AG04449 (cell line): ENCODE measurements at regions not wholly inside any gene's neighbourhood (a gene's known extent, or its start where the extent isn't known, plus 50 kb on each side); places are given as distances from the start of the nearest gene placed in this dataset.

Experiments
- CTCF ChIA-PET: fragments of 350-600 bp; formaldehyde crosslinking; extraction: SDS; loops from one replicate; lab custom pipeline; 2021; ENCODE audit warnings: antibody characterized with exemption; lab: Yijun Ruan, JAX
- POLR2A ChIA-PET: fragments of 400-600, 350-600 bp; formaldehyde crosslinking; extraction: SDS; loops from one replicate; lab custom pipeline; 2020; ENCODE audit warnings: antibody characterized with exemption, inconsistent platforms; lab: Yijun Ruan, JAX
- DNase-seq: peaks from one replicate; pipeline ENCODE4 v3.0.0-alpha.2; 2010; ENCODE audit warnings: low read depth, low spot score
- H3K4me3 ChIP-seq: 2 replicates; pipeline ENCODE4 v1.5.1; 2011; ENCODE audit warnings: low read depth, mild to moderate bottlenecking, control low read depth, low read length
- TF ChIP-seq, protein P1 (sequence below): IDR thresholded peaks from one replicate; pipeline ENCODE4 v1.5.1; 2011; ENCODE audit warnings: mild to moderate bottlenecking, moderate library complexity, low read length, control low read depth, inconsistent platforms; ENCODE audit not compliant: insufficient read depth; ENCODE audit errors: missing control alignments

DNA sequence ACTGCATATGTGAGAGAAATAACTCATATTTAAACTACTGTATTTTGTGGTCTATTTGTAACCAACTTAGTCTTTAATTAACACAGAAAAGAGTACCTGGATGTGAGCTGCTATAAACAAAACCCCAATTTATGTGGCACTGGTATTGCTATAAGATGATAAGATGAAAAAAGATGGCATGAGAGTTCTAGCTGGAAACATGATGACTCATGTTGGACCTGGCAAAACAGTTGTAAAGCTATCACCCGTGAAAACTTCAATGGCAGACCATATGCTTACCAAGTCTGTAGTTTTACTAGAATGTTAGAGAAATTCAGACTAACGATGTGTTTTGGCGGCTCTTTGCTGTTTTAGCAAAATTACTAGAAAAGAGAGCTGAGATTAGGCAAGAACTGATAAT lies 69.6 kb upstream of the PCDH9 start:
- CTCF ChIA-PET, result no interaction called here
- no peak overlapping the region for H3K4me3 ChIP-seq
- TF ChIP-seq, protein P1, sequence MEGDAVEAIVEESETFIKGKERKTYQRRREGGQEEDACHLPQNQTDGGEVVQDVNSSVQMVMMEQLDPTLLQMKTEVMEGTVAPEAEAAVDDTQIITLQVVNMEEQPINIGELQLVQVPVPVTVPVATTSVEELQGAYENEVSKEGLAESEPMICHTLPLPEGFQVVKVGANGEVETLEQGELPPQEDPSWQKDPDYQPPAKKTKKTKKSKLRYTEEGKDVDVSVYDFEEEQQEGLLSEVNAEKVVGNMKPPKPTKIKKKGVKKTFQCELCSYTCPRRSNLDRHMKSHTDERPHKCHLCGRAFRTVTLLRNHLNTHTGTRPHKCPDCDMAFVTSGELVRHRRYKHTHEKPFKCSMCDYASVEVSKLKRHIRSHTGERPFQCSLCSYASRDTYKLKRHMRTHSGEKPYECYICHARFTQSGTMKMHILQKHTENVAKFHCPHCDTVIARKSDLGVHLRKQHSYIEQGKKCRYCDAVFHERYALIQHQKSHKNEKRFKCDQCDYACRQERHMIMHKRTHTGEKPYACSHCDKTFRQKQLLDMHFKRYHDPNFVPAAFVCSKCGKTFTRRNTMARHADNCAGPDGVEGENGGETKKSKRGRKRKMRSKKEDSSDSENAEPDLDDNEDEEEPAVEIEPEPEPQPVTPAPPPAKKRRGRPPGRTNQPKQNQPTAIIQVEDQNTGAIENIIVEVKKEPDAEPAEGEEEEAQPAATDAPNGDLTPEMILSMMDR, result no peak
- POLR2A ChIA-PET, result no interaction called here
- no peak for DNase-seq

DNA sequence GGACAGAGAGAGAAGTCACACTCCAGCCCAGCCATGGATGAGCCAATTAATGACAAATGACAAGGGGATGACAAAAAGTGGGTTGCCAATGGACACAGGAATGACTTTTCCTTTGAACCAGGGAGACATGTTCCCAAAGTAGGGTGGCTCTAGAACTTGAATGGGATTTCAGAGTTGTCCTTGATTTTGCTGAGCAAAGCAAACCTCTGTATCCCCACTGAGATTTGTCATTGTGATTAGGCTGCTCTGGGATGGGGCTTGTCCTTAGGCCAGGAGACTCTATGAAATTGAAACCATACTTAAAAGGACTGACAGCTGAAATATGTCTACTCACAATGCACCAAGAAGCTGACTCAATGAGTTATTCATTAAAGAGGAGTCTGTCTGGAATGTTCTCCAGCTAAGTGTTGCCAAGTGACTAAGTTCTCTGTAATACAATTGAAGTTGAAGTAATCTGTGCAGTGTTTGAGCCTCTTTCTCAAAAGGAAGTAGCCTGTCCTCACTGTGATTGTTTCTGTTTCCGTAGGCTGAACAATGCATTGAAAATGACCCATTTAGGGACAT lies 69.0 kb upstream of the PCDH9 start:
- H3K4me3 ChIP-seq, result no peak overlapping the region
- TF ChIP-seq, protein P1, result no peak
- CTCF ChIA-PET, result no interaction called here
- POLR2A ChIA-PET, result no interaction called here
- DNase-seq, result no peak

DNA sequence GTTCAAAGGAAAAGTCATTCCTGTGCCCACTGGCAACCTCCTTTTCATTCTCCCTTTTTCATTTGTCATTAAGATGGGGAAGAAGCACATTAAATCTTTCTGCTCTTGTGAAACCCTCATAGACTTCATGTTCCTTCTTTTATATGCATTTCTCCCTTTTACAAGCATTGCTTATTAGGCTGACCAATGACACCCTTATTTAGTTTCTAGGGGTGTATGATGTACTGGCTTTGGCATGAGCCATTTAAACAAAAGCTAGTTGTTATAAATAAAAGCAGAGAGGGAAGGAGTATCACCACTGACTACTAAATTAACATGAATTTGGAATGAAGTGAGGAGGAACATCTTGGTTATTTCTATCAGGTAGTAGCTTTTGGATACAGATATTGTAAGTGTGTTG lies 68.2 kb upstream of the PCDH9 start:
- ChIA-PET CTCF (no interaction called here), POLR2A (no interaction called here)
- TF ChIP-seq, protein P1, result no peak
- DNase-seq, result no peak
- no peak overlapping the region for H3K4me3 ChIP-seq

DNA sequence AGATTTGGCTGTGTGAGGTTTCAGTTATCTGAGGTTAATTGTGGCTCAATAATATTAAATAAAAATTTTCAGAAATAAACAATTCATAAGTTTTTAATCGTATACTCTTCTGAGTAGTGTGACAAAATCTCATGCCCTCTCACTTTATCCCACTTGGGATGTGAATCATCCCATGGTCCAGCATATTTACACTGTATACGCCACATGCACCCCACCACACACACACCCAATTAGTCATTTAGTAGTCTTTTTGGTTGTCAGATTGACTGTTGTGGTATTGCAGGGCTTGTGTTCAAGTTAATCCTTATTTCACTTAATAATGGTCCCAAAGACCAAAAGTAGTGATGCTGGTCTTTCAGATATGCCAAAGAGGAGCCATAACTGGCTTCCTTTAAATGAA lies 66.4 kb upstream of the PCDH9 start:
- ChIA-PET CTCF (no interaction called here), POLR2A (no interaction called here)
- H3K4me3 ChIP-seq, result no peak overlapping the region
- DNase-seq, result no peak
- TF ChIP-seq, protein P1, result no peak

DNA sequence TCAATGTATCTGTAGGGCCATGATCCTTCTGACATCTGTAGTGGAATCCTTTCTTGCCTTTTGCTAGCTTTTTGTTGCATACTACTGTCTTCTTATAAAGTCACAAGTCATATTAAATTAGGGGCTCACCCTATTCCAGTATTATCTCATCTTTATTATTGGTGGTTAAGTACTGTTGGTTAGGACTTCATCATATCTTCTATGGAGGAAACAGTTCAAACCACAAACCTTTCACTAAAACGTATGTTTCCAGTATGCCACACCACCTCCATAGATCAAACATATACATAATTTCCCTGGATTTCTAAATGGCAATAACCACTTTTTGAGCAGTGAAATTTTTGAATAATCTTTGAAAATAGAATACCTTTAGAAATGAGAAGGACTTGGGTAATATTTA lies 62.8 kb upstream of the PCDH9 start:
- TF ChIP-seq, protein P1, result no peak
- ChIA-PET CTCF (no interaction called here), POLR2A (no interaction called here)
- no peak overlapping the region for H3K4me3 ChIP-seq
- DNase-seq, result no peak

DNA sequence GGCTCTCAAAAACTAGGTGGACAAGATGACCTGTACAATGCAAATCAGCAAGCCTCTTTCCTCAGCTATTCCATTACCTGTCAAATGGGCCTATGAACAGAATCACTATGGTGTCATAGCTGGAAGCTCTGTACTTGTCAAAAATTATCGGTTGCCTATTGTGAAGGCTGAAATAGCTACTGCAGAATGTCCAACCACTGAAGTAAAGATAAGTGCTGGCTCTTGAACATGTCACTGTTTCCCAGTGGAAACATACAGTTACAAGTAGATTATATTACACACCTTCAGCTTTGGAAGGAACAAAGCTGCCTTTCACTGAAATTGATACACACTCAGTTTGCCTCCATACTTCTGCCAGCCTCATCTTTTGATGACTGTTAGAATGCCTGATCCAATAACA lies 55.5 kb upstream of the PCDH9 start:
- no peak overlapping the region for H3K4me3 ChIP-seq
- CTCF ChIA-PET, result no interaction called here
- DNase-seq, result no peak
- POLR2A ChIA-PET, result no interaction called here
- TF ChIP-seq, protein P1, result no peak
